ENCODE measurements at regions not wholly inside any gene's neighbourhood (a gene's known extent, or its start where the extent isn't known, plus 50 kb on each side); places are given as distances from the start of the nearest gene placed in this dataset.

DNA sequence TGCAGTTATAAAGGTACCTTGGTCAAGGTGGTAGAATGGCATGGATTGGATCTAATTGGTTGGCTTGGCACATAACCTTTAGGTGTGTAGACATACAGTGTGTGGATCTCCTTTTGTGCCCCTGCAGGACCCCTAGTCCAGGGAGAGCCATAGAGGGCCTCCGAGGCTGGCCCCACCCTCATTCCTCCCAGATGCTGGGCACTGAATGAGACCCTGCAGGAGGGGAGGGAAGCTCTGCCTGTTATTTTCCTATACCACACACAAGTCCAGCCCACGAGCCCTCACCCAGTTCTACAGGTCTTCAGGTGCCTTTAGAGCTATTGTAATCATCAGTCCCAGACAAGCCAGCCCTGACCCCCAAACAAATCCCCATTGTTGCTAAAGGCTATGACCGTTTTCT is 58.9 kb downstream of the KCNF1 start:
- Histone ChIP-seq H3K4me1 (ENCODE audit: low read depth) (no peaks in the 10 kb centered on the region), H3K4me3 (no peak overlapping the region), H3K27ac (no peak overlapping the region), H3K9me3 (ENCODE audit: low read depth) (no peaks in the 10 kb centered on the region), H3K36me3 (no peaks in the 10 kb centered on the region), H3K27me3 (peaks cover 9% of the 10 kb centered on the region)
- no peak for TF ChIP-seq CTCF (IDR thresholded peaks at IDR 0.05; ENCODE audit: low read depth, low read length)
- DNase-seq (ENCODE audit: low read depth in 1 of 2, low spot score in 1 of 2): no peak

DNA sequence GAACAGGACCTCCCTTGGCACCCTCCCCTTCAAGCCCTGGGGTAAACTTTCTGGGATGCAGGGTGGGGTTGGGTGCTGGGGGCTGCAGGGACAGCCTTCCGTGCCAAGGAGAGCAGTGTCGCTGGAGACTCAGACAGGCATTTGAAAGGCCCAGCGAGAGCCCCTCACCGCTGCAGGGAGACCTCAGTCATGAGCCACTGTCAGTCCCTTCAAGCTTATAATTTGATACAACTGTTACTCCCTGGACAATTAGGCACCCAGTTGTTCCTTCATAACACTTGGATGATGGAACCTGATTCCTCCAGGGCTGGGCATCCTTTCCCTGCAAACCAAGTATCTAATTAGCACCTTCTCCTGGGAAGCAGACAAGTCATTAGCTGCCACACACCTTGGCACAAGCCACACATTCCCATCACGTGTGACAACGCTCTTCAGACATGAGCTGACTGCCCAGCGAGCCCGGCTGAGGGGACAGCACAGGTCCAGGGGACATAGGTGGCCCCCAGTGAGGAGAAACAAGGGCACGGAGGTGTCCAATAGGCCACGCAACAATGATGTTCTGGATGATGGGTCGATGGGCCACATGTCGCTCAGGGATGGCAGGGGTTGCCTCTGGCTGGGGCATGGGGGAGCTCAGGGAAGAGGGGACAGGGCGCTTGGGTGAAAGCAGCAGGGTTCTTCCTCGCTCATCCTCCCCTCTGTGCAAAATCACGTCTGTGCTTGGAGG is 59.6 kb downstream of the KCNF1 start:
- Histone ChIP-seq H3K36me3 (no peaks in the 10 kb centered on the region), H3K27me3 (peaks cover 9% of the 10 kb centered on the region), H3K4me1 (ENCODE audit: low read depth) (no peaks in the 10 kb centered on the region), H3K27ac (no peak overlapping the region), H3K4me3 (no peak overlapping the region), H3K9me3 (ENCODE audit: low read depth) (no peaks in the 10 kb centered on the region)
- no peak for DNase-seq (ENCODE audit: low read depth in 1 of 2, low spot score in 1 of 2)
- no peak for TF ChIP-seq CTCF (IDR thresholded peaks at IDR 0.05; ENCODE audit: low read depth, low read length)

- no peak for DNase-seq (ENCODE audit: low read depth in 1 of 2, low spot score in 1 of 2)
- Histone ChIP-seq H3K4me1 (ENCODE audit: low read depth) (peaks cover 3% of the 10 kb centered on the region), H3K27ac (no peak overlapping the region), H3K4me3 (no peak overlapping the region), H3K9me3 (ENCODE audit: low read depth) (no peaks in the 10 kb centered on the region), H3K27me3 (peaks cover 9% of the 10 kb centered on the region), H3K36me3 (no peaks in the 10 kb centered on the region)
- no peak for TF ChIP-seq CTCF (IDR thresholded peaks at IDR 0.05; ENCODE audit: low read depth, low read length)
These were observed 60.1 kb downstream of the KCNF1 start for GRCh38 chr2:10971888-10972260.

GRCh38 chr2:10972683-10973433 is 61.1 kb downstream of the KCNF1 start:
- Histone ChIP-seq H3K27ac (no peak overlapping the region), H3K9me3 (ENCODE audit: low read depth) (no peaks in the 10 kb centered on the region), H3K4me3 (no peak overlapping the region), H3K36me3 (no peaks in the 10 kb centered on the region), H3K27me3 (peaks cover 9% of the 10 kb centered on the region), H3K4me1 (ENCODE audit: low read depth) (peaks cover 13% of the 10 kb centered on the region)
- no peak for TF ChIP-seq CTCF (IDR thresholded peaks at IDR 0.05; ENCODE audit: low read depth, low read length)
- DNase-seq (ENCODE audit: low read depth in 1 of 2, low spot score in 1 of 2): no peak

- Histone ChIP-seq H3K9me3 (ENCODE audit: low read depth) (no peaks in the 10 kb centered on the region), H3K27me3 (peaks cover 9% of the 10 kb centered on the region), H3K36me3 (no peaks in the 10 kb centered on the region), H3K27ac (no peak overlapping the region), H3K4me1 (ENCODE audit: low read depth) (peaks cover 22% of the 10 kb centered on the region), H3K4me3 (no peak overlapping the region)
- TF ChIP-seq CTCF (IDR thresholded peaks at IDR 0.05; ENCODE audit: low read depth, low read length): no peak
- no peak for DNase-seq (ENCODE audit: low read depth in 1 of 2, low spot score in 1 of 2)
These were observed 62.0 kb downstream of the KCNF1 start for GRCh38 chr2:10973766-10974165.

Measured in cardiac muscle cell (in vitro differentiated cells and primary cell).